Epithelial cell of esophagus (primary cell): ENCODE measurements at regions not wholly inside any gene's neighbourhood (a gene's known extent, or its start where the extent isn't known, plus 50 kb on each side); places are given as distances from the start of the nearest gene placed in this dataset.
"Not testable (repeated sequence)": the region's sequence is repeated elsewhere in the genome, so short reads cannot be mapped to it uniquely, and the experiment has no call there.

Source experiments
- DNase-seq: peaks from one replicate; pipeline ENCODE4 v3.0.0; 2010; ENCODE audit warnings: low read depth
- H3K4me3 ChIP-seq: 2 replicates; pipeline ENCODE4 v1.5.1; 2011; ENCODE audit warnings: mild to moderate bottlenecking, low read length, control low read depth
- TF ChIP-seq, protein P1 (sequence below): IDR thresholded peaks from 2 replicates; pipeline ENCODE4 v1.5.1; 2011; ENCODE audit warnings: low read depth, mild to moderate bottlenecking, low read length, control low read depth, inconsistent platforms; ENCODE audit not compliant: insufficient read depth; ENCODE audit errors: missing control alignments

DNA sequence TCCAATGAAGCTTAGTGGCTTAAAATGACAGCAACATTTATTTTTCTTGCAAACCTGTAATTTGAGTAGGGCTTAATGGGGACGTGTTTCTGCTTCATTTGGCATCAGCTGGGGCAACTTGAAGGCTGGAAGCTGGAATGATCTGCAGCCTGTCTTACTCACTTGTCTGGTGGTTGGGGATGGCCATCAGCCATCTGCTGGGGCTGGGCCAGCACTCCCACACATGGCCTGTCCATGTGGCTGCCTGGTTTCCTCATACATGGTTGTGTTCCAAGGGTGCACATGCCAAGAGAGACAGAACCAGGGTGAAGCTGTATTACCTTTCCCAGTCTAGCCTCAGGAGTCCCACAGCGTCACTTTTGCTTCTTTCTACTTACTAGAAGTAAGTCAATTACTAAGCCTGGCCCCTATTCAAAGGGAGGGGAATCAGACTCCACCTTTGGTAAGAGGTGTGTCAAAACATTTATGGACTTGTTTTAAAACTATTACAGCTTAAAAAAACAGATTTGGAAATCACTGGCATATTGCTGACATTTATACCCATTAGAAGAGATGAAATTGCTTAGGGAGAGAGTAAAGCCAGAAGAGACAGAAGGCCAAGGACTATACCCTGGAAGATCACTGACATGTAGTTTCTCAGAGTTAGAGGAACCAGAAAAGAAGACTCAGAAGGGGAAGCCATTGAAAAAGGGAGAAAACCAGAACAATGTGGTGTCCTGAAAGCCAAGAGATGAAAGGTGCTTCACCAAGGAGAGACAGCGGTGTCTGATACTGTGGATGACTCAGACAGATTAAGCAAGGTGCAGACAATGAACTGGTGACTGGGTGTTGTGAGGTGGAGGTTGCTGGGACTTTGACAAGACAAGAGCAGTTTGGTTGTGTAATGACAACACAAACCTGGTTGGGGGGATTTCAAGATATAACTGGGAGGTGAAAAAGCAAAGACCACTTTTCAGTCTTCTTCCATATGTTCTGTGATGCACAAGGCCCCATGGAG lies 345.2 kb downstream of the GJA1 start:
- peak; percentile 93 for DNase-seq
- TF ChIP-seq, protein P1, sequence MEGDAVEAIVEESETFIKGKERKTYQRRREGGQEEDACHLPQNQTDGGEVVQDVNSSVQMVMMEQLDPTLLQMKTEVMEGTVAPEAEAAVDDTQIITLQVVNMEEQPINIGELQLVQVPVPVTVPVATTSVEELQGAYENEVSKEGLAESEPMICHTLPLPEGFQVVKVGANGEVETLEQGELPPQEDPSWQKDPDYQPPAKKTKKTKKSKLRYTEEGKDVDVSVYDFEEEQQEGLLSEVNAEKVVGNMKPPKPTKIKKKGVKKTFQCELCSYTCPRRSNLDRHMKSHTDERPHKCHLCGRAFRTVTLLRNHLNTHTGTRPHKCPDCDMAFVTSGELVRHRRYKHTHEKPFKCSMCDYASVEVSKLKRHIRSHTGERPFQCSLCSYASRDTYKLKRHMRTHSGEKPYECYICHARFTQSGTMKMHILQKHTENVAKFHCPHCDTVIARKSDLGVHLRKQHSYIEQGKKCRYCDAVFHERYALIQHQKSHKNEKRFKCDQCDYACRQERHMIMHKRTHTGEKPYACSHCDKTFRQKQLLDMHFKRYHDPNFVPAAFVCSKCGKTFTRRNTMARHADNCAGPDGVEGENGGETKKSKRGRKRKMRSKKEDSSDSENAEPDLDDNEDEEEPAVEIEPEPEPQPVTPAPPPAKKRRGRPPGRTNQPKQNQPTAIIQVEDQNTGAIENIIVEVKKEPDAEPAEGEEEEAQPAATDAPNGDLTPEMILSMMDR: no peak
- no peak overlapping the region for H3K4me3 ChIP-seq

DNA sequence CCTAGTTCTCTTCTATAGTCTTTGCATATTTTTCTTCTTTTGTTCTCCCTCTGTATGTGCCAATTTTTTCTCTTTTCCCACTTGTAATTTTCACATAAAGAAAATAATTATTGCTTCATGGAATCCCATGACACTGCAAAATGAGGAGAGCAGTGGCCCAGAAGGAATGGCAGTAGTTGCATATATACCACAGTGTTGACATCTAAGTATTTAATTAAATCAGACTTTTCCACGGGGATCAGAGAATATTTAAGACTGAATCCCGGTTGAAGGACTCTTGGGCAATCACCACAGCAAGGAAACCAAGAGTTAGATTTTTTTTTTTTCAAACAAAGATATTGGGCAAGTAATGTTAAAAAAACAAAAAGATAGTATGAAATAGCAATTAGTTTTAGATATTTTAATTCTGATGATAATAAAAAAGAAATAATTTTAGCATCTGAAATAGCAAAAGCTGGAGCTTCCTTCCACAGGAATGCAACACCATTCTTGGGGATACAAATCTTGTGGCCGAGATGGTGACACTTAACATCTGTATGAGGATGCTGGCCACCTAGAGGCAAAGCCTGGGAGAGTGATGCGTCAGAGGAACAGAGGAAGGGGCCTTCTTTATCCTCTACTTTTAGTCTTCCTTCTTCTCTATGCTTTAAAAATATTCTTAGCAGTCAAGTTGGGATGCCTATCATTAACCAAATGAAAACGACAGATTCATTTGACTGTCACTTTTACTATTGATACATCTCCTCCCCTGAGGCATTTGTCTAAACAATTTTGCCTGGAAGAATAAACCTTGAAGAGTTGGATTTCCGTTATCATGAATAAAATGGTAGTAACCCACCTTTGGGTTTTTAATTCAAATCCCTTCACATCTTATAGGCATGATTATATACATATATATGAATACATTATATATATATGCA lies 356.2 kb downstream of the GJA1 start:
- TF ChIP-seq, protein P1: peak; percentile 8
- H3K4me3 ChIP-seq: no peak overlapping the region
- DNase-seq: no peak

GRCh38 chr6:121794630-121795029 lies 359.2 kb downstream of the GJA1 start:
- peak; percentile 88 for DNase-seq
- TF ChIP-seq, protein P1: no peak
- H3K4me3 ChIP-seq: no peak overlapping the region

DNA sequence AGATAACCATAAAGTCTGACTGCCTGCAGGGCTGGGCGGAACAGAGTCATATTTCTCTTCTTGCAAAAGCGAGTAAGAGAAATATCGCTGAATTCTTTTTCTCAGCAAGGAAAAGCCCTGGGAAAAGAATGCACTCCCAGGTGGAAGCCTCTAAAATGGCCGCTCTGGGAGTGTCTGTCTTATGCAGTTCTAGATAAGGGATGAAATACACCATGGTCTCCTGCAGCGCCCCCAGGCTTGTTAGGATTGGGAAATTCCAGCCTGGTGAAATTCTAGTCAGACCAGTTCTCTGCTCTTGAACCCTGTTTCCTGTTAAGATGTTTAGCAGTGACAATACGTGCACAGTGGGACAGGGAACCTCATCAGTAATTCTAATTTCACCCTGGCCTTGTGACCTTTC lies 362.2 kb downstream of the GJA1 start:
- H3K4me3 ChIP-seq, DNase-seq: not testable (repeated sequence)

DNA sequence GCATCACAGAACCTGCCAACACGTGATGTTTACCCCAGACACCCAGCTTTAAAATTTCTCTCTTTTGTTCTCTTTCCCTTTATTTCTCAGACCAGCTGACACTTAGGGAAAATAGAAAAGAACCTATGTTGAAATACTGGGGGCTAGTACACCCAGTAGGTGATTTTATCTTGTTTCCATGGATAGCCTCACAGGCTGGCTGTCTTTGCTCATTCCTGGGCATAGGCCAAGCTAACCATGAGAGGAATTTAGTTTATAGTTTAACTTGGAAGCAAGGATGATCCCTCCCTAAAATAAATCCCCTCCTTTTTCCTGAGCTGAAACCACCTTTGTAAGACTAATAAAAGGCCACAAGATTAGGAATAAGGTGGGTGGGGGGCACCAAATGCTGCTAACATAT lies 362.7 kb downstream of the GJA1 start:
- DNase-seq, H3K4me3 ChIP-seq: not testable (repeated sequence)

GRCh38 chr6:121799574-121799973 lies 364.1 kb downstream of the GJA1 start:
- TF ChIP-seq, protein P1: no peak
- H3K4me3 ChIP-seq: no peak overlapping the region
- DNase-seq: no peak

GRCh38 chr6:121800047-121800446 lies 364.6 kb downstream of the GJA1 start:
- no peak for DNase-seq
- TF ChIP-seq, protein P1: no peak
- no peak overlapping the region for H3K4me3 ChIP-seq

DNA sequence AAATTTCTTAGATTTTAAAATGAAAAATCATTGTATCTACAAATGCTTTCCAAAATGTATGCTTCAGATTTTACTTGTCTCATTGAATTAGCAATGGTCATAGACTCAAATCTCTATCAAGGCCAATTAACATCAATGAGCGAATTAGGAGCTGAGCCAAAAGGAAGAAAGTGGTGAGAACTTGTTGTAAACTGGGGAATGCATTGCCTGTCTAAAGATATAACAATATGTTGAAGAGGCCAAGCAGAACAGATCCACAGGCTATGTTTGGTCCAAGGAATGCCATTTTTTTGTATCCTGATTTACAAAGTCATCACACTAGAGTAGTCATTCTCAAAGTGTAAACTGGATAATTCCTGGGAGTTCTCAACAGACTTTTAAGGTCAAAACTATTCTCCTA lies 370.7 kb downstream of the GJA1 start:
- TF ChIP-seq, protein P1: no peak
- H3K4me3 ChIP-seq: no peak overlapping the region
- no peak for DNase-seq
